Lung (tissue), 11 donors: ENCODE measurements at regions not wholly inside any gene's neighbourhood (a gene's known extent, or its start where the extent isn't known, plus 50 kb on each side); places are given as distances from the start of the nearest gene placed in this dataset.

Experiments used
- ATAC-seq: fragments of 200-7000 bp; cut with Tn5 transposase; one replicate; pipeline ENCODE4 v1.9.1; 2020; ENCODE audit warnings: moderate number of reproducible peaks; ENCODE audit not compliant: insufficient read depth, low FRiP score
- DNase-seq, 3 donors: peaks; one replicate each; pipeline ENCODE4 v3.0.0-alpha.2; 2013 to 2017
- H3K27ac ChIP-seq, 2 donors: one replicate each; pipeline ENCODE4 v1.5.1; 2013; ENCODE audit warnings: mild to moderate bottlenecking in 2 of 2, moderate library complexity in 2 of 2, control low read depth in 1 of 2, inconsistent platforms in 1 of 2, low read depth in 1 of 2, low read length in 1 of 2
- H3K27me3 ChIP-seq, 3 donors: one replicate each; pipeline ENCODE4 v1.5.1; 2013; ENCODE audit warnings: low read length in 2 of 3; ENCODE audit not compliant: control insufficient read depth in 3 of 3, insufficient read depth in 3 of 3
- H3K36me3 ChIP-seq, 4 donors: one replicate each; pipeline ENCODE4 v1.5.1; 2013; ENCODE audit warnings: low read length in 4 of 4, mild to moderate bottlenecking in 1 of 4, moderate library complexity in 1 of 4; ENCODE audit not compliant: control insufficient read depth in 4 of 4, insufficient read depth in 4 of 4
- H3K4me1 ChIP-seq, 5 donors: one replicate each; pipeline ENCODE4 v1.5.1; 2013; ENCODE audit warnings: low read length in 5 of 5, mild to moderate bottlenecking in 2 of 5, moderate library complexity in 1 of 5; ENCODE audit not compliant: control insufficient read depth in 5 of 5, insufficient read depth in 5 of 5
- H3K4me3 ChIP-seq: one replicate; pipeline ENCODE4 v1.5.1; 2013; ENCODE audit warnings: mild to moderate bottlenecking, control low read depth, moderate library complexity
- H3K9ac ChIP-seq, 2 donors: one replicate each; pipeline ENCODE4 v1.5.1; 2013; ENCODE audit warnings: low read length in 2 of 2, control low read depth in 1 of 2; ENCODE audit not compliant: insufficient read depth in 1 of 2
- H3K9me3 ChIP-seq, 4 donors: one replicate each; pipeline ENCODE4 v1.5.1; 2013; ENCODE audit warnings: low read length in 3 of 4, mild to moderate bottlenecking in 1 of 4, moderate library complexity in 1 of 4; ENCODE audit not compliant: control insufficient read depth in 4 of 4, insufficient read depth in 3 of 4
- CTCF ChIP-seq: IDR thresholded peaks from 2 replicates; pipeline ENCODE4 v1.5.1; 2012; ENCODE audit warnings: mild to moderate bottlenecking; ENCODE audit errors: control extremely low read depth, extremely low read depth
- WGBS, 2 donors: extraction: QIAGEN DNeasy Blood & Tissue Kit; methylation state at CpG; one replicate each; pipeline ENCODE4 v1.1.7; 2013; 5-methylcytosine and 5-hydroxymethylcytosine counted together
- donor health status: control.
- donor health status: control.
- donor health status: Bipolar disorder and iron deficiency.
- donor health status: healthy.
- donor health status: DM: yes; HTN: yes; CAD: no.

- no peak for TF ChIP-seq CTCF
- peaks cover 0 to 2% (median 0%) of the 10 kb centered on the region in 4 donors for H3K9me3 ChIP-seq
- no peak for DNase-seq
- no peak overlapping the region for H3K4me3 ChIP-seq
- peak; percentile 19 for ATAC-seq
- H3K36me3 ChIP-seq: no peaks in the 10 kb centered on the region
- H3K27me3 ChIP-seq: peaks cover 0 to 3% (median 0%) of the 10 kb centered on the region in 3 donors
- no peak overlapping the region for H3K27ac ChIP-seq
- H3K4me1 ChIP-seq: no peaks in the 10 kb centered on the region
- 93 to 95% methylated on average over 5 of the region's 5 CpGs for WGBS, 2 donors
- H3K9ac ChIP-seq: no peak overlapping the region
These were observed 50.0 kb upstream of the TRPM1 start for GRCh38 chr15:31151301-31152233.

- no peak overlapping the region for H3K9ac ChIP-seq
- H3K27ac ChIP-seq: no peak overlapping the region
- no peaks in the 10 kb centered on the region for H3K36me3 ChIP-seq
- H3K4me1 ChIP-seq: no peaks in the 10 kb centered on the region
- H3K4me3 ChIP-seq: no peak overlapping the region
- ATAC-seq: no peak
- WGBS, 2 donors: 89 to 97% methylated on average over 7 of the region's 7 CpGs
- no peak for TF ChIP-seq CTCF
- peaks cover 0 to 2% (median 0%) of the 10 kb centered on the region in 4 donors for H3K9me3 ChIP-seq
- H3K27me3 ChIP-seq: peaks cover 0 to under 1% (median 0%) of the 10 kb centered on the region in 3 donors
- DNase-seq: no peak
These were observed 52.0 kb upstream of the TRPM1 start for GRCh38 chr15:31153531-31153930.

- no peak for ATAC-seq
- no peak overlapping the region for H3K27ac ChIP-seq
- H3K4me3 ChIP-seq: no peak overlapping the region
- DNase-seq: no peak
- TF ChIP-seq CTCF: no peak
- H3K4me1 ChIP-seq: no peaks in the 10 kb centered on the region
- H3K36me3 ChIP-seq: no peaks in the 10 kb centered on the region
- WGBS, 2 donors: 80 to 81% methylated on average over 7 of the region's 7 CpGs
- no peaks in the 10 kb centered on the region for H3K27me3 ChIP-seq
- H3K9ac ChIP-seq: no peak overlapping the region
- peaks cover 0 to 2% (median 0%) of the 10 kb centered on the region in 4 donors for H3K9me3 ChIP-seq
These were observed 53.6 kb upstream of the TRPM1 start for GRCh38 chr15:31155151-31155550.
